MM.1S (cell line): ENCODE measurements at regions not wholly inside any gene's neighbourhood (a gene's known extent, or its start where the extent isn't known, plus 50 kb on each side); places are given as distances from the start of the nearest gene placed in this dataset.

Experiments
- CTCF ChIP-seq: fragments of 300-600 bp; sonication (generic); IDR thresholded peaks from 2 replicates; pipeline ENCODE4 v1.5.1; 2016; ENCODE audit warnings: antibody characterized with exemption, low read length, mixed read lengths
- EZH2 ChIP-seq: fragments of 300-600 bp; sonication (generic); optimal IDR thresholded peaks from 2 replicates; pipeline ENCODE3; 2017; ENCODE audit warnings: low read depth, mild to moderate bottlenecking, antibody characterized with exemption, low read length, mixed read lengths
- EZH2phosphoT487 ChIP-seq: fragments of 300-600 bp; sonication (generic); IDR thresholded peaks from 2 replicates; pipeline ENCODE4 v1.6.1; 2018; ENCODE audit warnings: antibody characterized with exemption, low read length

DNA sequence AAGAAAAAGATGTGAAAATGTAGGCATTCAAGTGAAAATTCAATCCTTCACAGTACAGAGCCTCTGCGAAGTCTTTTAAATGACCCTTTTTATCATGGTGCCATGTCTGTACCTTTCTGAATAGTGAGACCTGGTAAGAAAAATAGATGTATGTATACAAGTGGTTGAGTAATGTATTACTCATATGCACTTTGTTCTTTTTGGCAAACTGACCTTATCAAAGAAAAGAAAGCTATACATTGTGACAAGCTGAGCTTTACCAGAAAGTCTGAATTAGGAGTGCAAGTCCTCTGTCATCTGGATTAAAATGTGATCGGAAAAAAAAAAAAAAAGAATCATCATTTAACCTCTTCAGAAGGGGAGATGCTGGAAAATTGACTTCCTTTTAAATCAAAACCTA is 356.4 kb upstream of the CCNH start:
- TF ChIP-seq CTCF, result no peak
- TF ChIP-seq EZH2, result no peak
- no peak for TF ChIP-seq EZH2phosphoT487
